SU-DHL-6 (cell line): ENCODE measurements at regions not wholly inside any gene's neighbourhood (a gene's known extent, or its start where the extent isn't known, plus 50 kb on each side); places are given as distances from the start of the nearest gene placed in this dataset.

Source experiments
- H2AFZ ChIP-seq: fragments of 200-600 bp; sonication (generic); 2 replicates; pipeline ENCODE4 v1.6.1; 2014; ENCODE audit warnings: low read depth, mild to moderate bottlenecking, moderate library complexity, mixed read lengths, antibody characterized with exemption, low read length; ENCODE audit not compliant: severe bottlenecking
- H3F3A ChIP-seq: fragments of 200-600 bp; shearing (Covaris generic); 2 replicates; pipeline ENCODE4 v1.6.0; 2016; ENCODE audit warnings: antibody characterized with exemption, mild to moderate bottlenecking; ENCODE audit not compliant: insufficient read depth
- H3K27ac ChIP-seq: fragments of 200-600 bp; sonication (generic); 2 replicates; pipeline ENCODE4 v1.5.1; 2016; ENCODE audit warnings: low read depth, mild to moderate bottlenecking, low read length, moderate library complexity, mixed read lengths
- H3K27me3 ChIP-seq: fragments of 200-600 bp; sonication (generic), shearing (Covaris generic); 2 replicates; pipeline ENCODE4 v1.6.0; 2014; ENCODE audit warnings: mild to moderate bottlenecking, low read length
- H3K36me3 ChIP-seq: fragments of 200-600 bp; sonication (generic); 2 replicates; pipeline ENCODE4 v1.6.1; 2014; ENCODE audit warnings: mild to moderate bottlenecking, low read length, mixed read lengths
- H3K4me2 ChIP-seq: fragments of 300-600, 200-600 bp; shearing (Covaris generic), sonication (generic); 2 replicates; pipeline ENCODE4 v1.6.0; 2014; ENCODE audit warnings: low read length, low read depth, mild to moderate bottlenecking; ENCODE audit not compliant: poor library complexity, severe bottlenecking
- H3K4me3 ChIP-seq: fragments of 200-600 bp; sonication (generic); 2 replicates; pipeline ENCODE4 v1.5.1; 2014; ENCODE audit warnings: antibody characterized with exemption, low read length, mild to moderate bottlenecking, mixed read lengths; ENCODE audit not compliant: insufficient read depth, poor library complexity, severe bottlenecking
- H3K79me2 ChIP-seq: fragments of 200-600 bp; sonication (generic); 2 replicates; pipeline ENCODE4 v1.6.1; 2014; ENCODE audit warnings: mild to moderate bottlenecking, low read length, moderate library complexity; ENCODE audit not compliant: insufficient read depth
- H3K9ac ChIP-seq: fragments of 200-600 bp; sonication (generic); 2 replicates; pipeline ENCODE4 v1.7.0; 2014; ENCODE audit warnings: mild to moderate bottlenecking, low read length
- H3K9me2 ChIP-seq: fragments of 200-600 bp; sonication (generic); replicated peaks from 2 replicates; pipeline ENCODE4 v1.6.1; 2014; ENCODE audit warnings: low read length; ENCODE audit not compliant: insufficient read depth
- H3K9me3 ChIP-seq: fragments of 200-600 bp; sonication (generic); 2 replicates; pipeline ENCODE4 v1.6.1; 2014; ENCODE audit warnings: low read length, mixed read lengths; ENCODE audit not compliant: insufficient read depth
- H4K20me1 ChIP-seq: fragments of 200-600 bp; sonication (generic); 2 replicates; pipeline ENCODE4 v1.6.1; 2014; ENCODE audit warnings: low read depth, mild to moderate bottlenecking, antibody characterized with exemption, low read length, moderate library complexity, mixed read lengths
- CTCF ChIP-seq: fragments of 200-600 bp; sonication (generic); IDR thresholded peaks from one replicate; pipeline ENCODE4 v1.5.1; 2017; ENCODE audit warnings: antibody characterized with exemption, mild to moderate bottlenecking, low read length, moderate library complexity; ENCODE audit not compliant: insufficient read depth, poor library complexity, severe bottlenecking
- EZH2phosphoT487 ChIP-seq: fragments of 200-600 bp; sonication (generic), shearing (Covaris generic); conservative IDR thresholded peaks from 2 replicates; pipeline ENCODE4 v1.6.1; 2018; ENCODE audit warnings: mild to moderate bottlenecking, antibody characterized with exemption, low read length, moderate library complexity, mixed read lengths

GRCh38 chrX:25721564-25721963 is 416.6 kb upstream of the MAGEB18 start:
- H3K36me3 ChIP-seq: no peaks in the 10 kb centered on the region

GRCh38 chrX:25726539-25726938 is 411.6 kb upstream of the MAGEB18 start:
- Histone ChIP-seq H3K9me2 (no peaks in the 10 kb centered on the region), H3K27ac (no peak overlapping the region), H3F3A (no peaks in the 10 kb centered on the region), H3K9ac (no peak overlapping the region), H3K79me2 (no peaks in the 10 kb centered on the region), H3K27me3 (no peaks in the 10 kb centered on the region), H3K4me2 (no peak overlapping the region), H4K20me1 (no peaks in the 10 kb centered on the region), H2AFZ (no peak overlapping the region), H3K9me3 (no peaks in the 10 kb centered on the region), H3K4me3 (no peak overlapping the region), H3K36me3 (no peaks in the 10 kb centered on the region)
- no peak for TF ChIP-seq EZH2phosphoT487
- no peak for TF ChIP-seq CTCF

More at GRCh38 chrX:25721564-25721963, 416.6 kb upstream of the MAGEB18 start:
- Histone ChIP-seq H4K20me1 (no peaks in the 10 kb centered on the region), H3K9me3 (no peaks in the 10 kb centered on the region), H3K9ac (no peak overlapping the region), H3F3A (no peaks in the 10 kb centered on the region), H3K79me2 (no peaks in the 10 kb centered on the region), H3K27me3 (no peaks in the 10 kb centered on the region), H3K27ac (no peak overlapping the region), H3K4me2 (no peak overlapping the region), H3K4me3 (no peak overlapping the region), H2AFZ (no peak overlapping the region), H3K9me2 (no peaks in the 10 kb centered on the region)
- TF ChIP-seq EZH2phosphoT487 (no peak), CTCF (peak; percentile 32)

DNA sequence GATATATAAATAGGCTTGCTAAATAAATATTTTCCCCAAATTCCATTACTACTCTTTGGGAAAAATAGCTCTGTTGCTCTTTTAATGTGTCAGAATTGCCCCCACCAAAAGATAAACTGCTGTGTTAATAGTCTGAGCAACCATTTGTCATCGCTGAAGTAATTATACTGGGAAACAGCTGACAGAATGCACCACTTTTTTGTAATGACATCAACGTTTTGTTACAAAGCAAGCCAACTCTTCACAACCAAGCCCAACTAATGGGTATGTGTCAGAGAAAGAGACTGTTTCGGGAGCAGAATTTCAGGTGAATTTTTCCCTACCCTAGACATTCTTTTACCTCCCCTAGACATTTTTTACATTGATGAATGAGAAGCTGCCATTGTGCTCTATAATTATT is 405.0 kb upstream of the MAGEB18 start:
- H3K79me2 ChIP-seq: no peaks in the 10 kb centered on the region
- H3K9ac ChIP-seq: no peak overlapping the region
- H3F3A ChIP-seq: no peaks in the 10 kb centered on the region
- TF ChIP-seq EZH2phosphoT487 (no peak), CTCF (no peak)
- no peaks in the 10 kb centered on the region for H3K9me3 ChIP-seq
- H3K36me3 ChIP-seq: no peaks in the 10 kb centered on the region
- H3K27ac ChIP-seq: no peak overlapping the region
- H3K9me2 ChIP-seq: no peaks in the 10 kb centered on the region
- no peak overlapping the region for H3K4me2 ChIP-seq
- H3K4me3 ChIP-seq: no peak overlapping the region
- H4K20me1 ChIP-seq: no peaks in the 10 kb centered on the region
- no peak overlapping the region for H2AFZ ChIP-seq
- no peaks in the 10 kb centered on the region for H3K27me3 ChIP-seq
